ENCODE measurements at regions not wholly inside any gene's neighbourhood (a gene's known extent, or its start where the extent isn't known, plus 50 kb on each side); places are given as distances from the start of the nearest gene placed in this dataset.

GRCh38 chr7:17523813-17524739 lies 225.6 kb downstream of the AHR start:
- no peak for DNase-seq

GRCh38 chr7:17524746-17525145 lies 226.3 kb downstream of the AHR start:
- DNase-seq = no peak

- no peak for DNase-seq
Observed at GRCh38 chr7:17526621-17527020, 228.2 kb downstream of the AHR start.

- no peak for DNase-seq
Observed at GRCh38 chr7:17528636-17529035, 230.2 kb downstream of the AHR start.

- no peak for DNase-seq
Observed at GRCh38 chr7:17530244-17530643, 231.8 kb downstream of the AHR start.

GRCh38 chr7:17530741-17531421 lies 232.4 kb downstream of the AHR start:
- no peak for DNase-seq

- no peak for DNase-seq
Observed at GRCh38 chr7:17532861-17533404, 234.5 kb downstream of the AHR start.

GRCh38 chr7:17534348-17534747 lies 235.9 kb downstream of the AHR start:
- no peak for DNase-seq

GRCh38 chr7:17535776-17536175 lies 237.3 kb downstream of the AHR start:
- DNase-seq = no peak

- no peak for DNase-seq
Observed at GRCh38 chr7:17544401-17544800, 245.9 kb downstream of the AHR start.

GRCh38 chr7:17545348-17545747 lies 246.9 kb downstream of the AHR start:
- DNase-seq = no peak

- no peak for DNase-seq
Observed at GRCh38 chr7:17546189-17546588, 247.7 kb downstream of the AHR start.

GRCh38 chr7:17546592-17546991 lies 248.1 kb downstream of the AHR start:
- DNase-seq = no peak

GRCh38 chr7:17548014-17548653 lies 249.7 kb downstream of the AHR start:
- no peak for DNase-seq

GRCh38 chr7:17549406-17549805 lies 251.0 kb downstream of the AHR start:
- DNase-seq = no peak

- DNase-seq = no peak
Observed at GRCh38 chr7:17552373-17552772, 253.9 kb downstream of the AHR start.

- DNase-seq = no peak
Observed at GRCh38 chr7:17552952-17553351, 254.5 kb downstream of the AHR start.

GRCh38 chr7:17554341-17555015 lies 256.0 kb downstream of the AHR start:
- DNase-seq = no peak

GRCh38 chr7:17556247-17556956 lies 257.9 kb downstream of the AHR start:
- DNase-seq = no peak

- no peak for DNase-seq
Observed at GRCh38 chr7:17557251-17557671, 258.8 kb downstream of the AHR start.

- DNase-seq = no peak
Observed at GRCh38 chr7:17558135-17558534, 259.7 kb downstream of the AHR start.
